GM10266 (cell line): ENCODE measurements at regions not wholly inside any gene's neighbourhood (a gene's known extent, or its start where the extent isn't known, plus 50 kb on each side); places are given as distances from the start of the nearest gene placed in this dataset.

Source experiments
- DNase-seq: peaks from one replicate; pipeline ENCODE4 v3.0.0; 2012; ENCODE audit errors: extremely low spot score
- CTCF ChIP-seq: IDR thresholded peaks from 2 replicates; pipeline ENCODE4 v1.5.1; 2012; ENCODE audit warnings: mild to moderate bottlenecking, low read depth; ENCODE audit not compliant: control insufficient read depth, insufficient read depth; ENCODE audit errors: missing control alignments

GRCh38 chr3:144636833-144637232 lies 665.2 kb downstream of the DIPK2A start:
- peak; percentile 1 for TF ChIP-seq CTCF
- no peak for DNase-seq

- no peak for TF ChIP-seq CTCF
- no peak for DNase-seq
Measured at GRCh38 chr3:144638009-144638408, 666.4 kb downstream of the DIPK2A start.

- DNase-seq, result no peak
- TF ChIP-seq CTCF, result no peak
Measured at GRCh38 chr3:144643771-144644198, 672.2 kb downstream of the DIPK2A start.

GRCh38 chr3:144645300-144645699 lies 673.7 kb downstream of the DIPK2A start:
- no peak for DNase-seq
- no peak for TF ChIP-seq CTCF

DNA sequence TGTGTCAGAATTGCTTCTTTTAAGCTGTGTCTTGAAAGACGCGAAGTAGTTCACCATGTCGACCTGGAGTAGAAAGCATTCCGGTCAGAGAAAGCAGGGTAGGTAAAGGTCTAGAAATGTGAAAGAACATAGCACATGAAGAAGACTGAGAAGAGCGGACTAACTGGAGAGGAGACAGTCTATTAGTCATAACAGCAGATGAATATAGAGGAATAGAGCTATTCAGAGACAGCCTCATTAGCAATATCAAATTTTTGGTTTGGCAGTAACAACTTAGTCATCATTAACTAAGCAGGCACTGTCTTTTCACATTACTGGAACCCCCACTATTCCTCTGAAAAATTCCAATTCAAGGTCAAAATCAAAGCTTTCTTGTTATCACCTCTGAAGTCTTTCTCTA lies 678.8 kb downstream of the DIPK2A start:
- no peak for TF ChIP-seq CTCF
- no peak for DNase-seq

DNA sequence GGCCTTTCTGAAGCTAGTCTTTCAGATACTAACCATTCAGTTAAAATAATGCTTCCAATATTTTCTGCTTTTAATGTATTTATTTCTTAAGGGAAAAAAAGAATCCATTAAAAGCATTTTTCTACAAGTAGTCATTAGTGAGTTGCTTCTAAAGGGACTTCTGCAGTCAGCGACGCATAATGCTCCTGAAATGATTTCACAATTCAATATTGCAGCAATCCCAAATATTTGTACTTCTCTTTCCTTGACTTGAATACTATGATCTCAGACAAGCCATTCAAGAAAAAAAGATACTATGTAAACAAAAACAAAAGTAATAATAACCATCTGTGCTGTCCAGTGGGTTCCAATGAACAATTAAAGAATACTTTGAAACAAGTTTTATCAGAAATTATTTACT lies 681.0 kb downstream of the DIPK2A start:
- DNase-seq, result no peak
- no peak for TF ChIP-seq CTCF

- no peak for DNase-seq
- TF ChIP-seq CTCF, result no peak
Measured at GRCh38 chr3:144655423-144655822, 683.8 kb downstream of the DIPK2A start.
